ENCODE measurements at regions not wholly inside any gene's neighbourhood (a gene's known extent, or its start where the extent isn't known, plus 50 kb on each side); places are given as distances from the start of the nearest gene placed in this dataset.

DNA sequence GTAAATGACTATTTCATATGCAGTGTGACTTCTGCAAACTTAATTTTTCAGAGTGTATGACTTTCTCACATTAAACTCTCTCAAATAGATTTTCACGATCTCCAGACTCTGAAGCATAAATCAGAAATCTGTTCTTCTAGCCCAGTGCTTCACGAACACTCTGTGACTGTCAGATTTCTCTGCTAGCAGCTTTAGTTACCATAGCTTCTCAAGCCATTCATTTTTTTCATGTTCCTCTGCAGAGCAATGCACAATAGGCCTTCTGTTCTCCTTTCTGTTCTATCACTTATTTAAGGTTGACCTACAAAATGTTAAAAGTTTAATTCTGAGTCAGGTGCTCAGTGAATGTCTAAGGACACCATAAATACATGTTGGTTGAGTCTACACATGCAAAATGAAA lies 1102.2 kb downstream of the TUSC7 start:
- no peaks in the 10 kb centered on the region for H3K27me3 ChIP-seq (ENCODE audit: insufficient read depth, low read depth)
- no peaks in the 10 kb centered on the region for H3K79me2 ChIP-seq (ENCODE audit: insufficient read depth, low read depth)
- no peak overlapping the region for H3K9ac ChIP-seq
- H3K36me3 ChIP-seq (ENCODE audit: insufficient read depth): no peaks in the 10 kb centered on the region
- no peaks in the 10 kb centered on the region for H3K4me1 ChIP-seq (ENCODE audit: low read depth, poor library complexity, severe bottlenecking)
- no peak overlapping the region for H2AFZ ChIP-seq (ENCODE audit: low read depth)
- no peak overlapping the region for H3K4me2 ChIP-seq
- H3K27ac ChIP-seq: no peak overlapping the region
- TF ChIP-seq, protein P1, sequence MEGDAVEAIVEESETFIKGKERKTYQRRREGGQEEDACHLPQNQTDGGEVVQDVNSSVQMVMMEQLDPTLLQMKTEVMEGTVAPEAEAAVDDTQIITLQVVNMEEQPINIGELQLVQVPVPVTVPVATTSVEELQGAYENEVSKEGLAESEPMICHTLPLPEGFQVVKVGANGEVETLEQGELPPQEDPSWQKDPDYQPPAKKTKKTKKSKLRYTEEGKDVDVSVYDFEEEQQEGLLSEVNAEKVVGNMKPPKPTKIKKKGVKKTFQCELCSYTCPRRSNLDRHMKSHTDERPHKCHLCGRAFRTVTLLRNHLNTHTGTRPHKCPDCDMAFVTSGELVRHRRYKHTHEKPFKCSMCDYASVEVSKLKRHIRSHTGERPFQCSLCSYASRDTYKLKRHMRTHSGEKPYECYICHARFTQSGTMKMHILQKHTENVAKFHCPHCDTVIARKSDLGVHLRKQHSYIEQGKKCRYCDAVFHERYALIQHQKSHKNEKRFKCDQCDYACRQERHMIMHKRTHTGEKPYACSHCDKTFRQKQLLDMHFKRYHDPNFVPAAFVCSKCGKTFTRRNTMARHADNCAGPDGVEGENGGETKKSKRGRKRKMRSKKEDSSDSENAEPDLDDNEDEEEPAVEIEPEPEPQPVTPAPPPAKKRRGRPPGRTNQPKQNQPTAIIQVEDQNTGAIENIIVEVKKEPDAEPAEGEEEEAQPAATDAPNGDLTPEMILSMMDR (conservative IDR thresholded peaks at IDR 0.05; ENCODE audit: low read depth, low read length): no peak
- no peak overlapping the region for H3K4me3 ChIP-seq (IDR thresholded peaks at IDR 0.05; ENCODE audit: insufficient read depth, low read depth, low read length)
- no peaks in the 10 kb centered on the region for H4K20me1 ChIP-seq (ENCODE audit: insufficient read depth)

DNA sequence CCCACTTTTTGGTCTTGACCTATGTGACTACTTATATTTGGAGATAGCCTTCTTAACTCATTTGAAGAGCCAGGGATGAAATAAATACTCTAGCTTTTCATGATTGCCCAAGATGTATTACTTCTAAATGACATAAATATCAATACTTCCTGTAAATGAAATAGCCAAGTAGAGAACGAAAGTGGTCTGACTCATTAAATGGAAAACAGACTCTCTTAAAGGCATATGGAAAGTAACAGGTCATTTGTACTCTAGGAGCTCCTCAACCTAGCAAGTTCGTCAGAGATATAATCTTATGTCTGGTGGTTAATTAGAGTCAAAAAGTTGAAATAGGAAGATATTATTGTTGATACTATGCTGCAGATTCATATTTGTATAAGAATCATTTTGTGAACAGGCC lies 1105.4 kb downstream of the TUSC7 start:
- TF ChIP-seq, protein P1 (conservative IDR thresholded peaks at IDR 0.05; ENCODE audit: low read depth, low read length): no peak
- Histone ChIP-seq H3K4me3 (IDR thresholded peaks at IDR 0.05; ENCODE audit: insufficient read depth, low read depth, low read length) (no peak overlapping the region), H3K79me2 (ENCODE audit: insufficient read depth, low read depth) (no peaks in the 10 kb centered on the region), H4K20me1 (ENCODE audit: insufficient read depth) (no peaks in the 10 kb centered on the region), H3K27ac (no peak overlapping the region), H3K36me3 (ENCODE audit: insufficient read depth) (no peaks in the 10 kb centered on the region), H3K4me2 (no peak overlapping the region), H3K27me3 (ENCODE audit: insufficient read depth, low read depth) (no peaks in the 10 kb centered on the region), H3K9ac (no peak overlapping the region), H2AFZ (ENCODE audit: low read depth) (no peak overlapping the region), H3K4me1 (ENCODE audit: low read depth, poor library complexity, severe bottlenecking) (no peaks in the 10 kb centered on the region)

DNA sequence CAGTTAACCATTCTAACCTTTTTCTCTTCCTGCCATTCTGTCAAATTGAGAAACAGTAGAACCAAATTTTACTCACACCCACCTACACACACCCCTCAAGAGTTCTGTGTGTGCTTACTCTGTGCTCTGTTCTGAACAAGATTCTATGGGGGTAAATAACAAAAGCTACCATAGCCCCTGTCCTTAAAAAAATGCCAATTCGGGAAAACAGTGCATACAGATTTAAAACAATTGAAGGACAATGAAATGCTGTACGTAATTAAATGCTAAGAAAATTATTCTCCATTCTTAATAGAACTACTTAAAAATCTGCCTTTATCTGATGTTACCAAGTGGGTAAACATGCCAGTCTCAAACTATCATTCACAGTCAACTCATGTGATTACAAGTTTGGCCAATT lies 1107.5 kb downstream of the TUSC7 start:
- TF ChIP-seq, protein P1 (conservative IDR thresholded peaks at IDR 0.05; ENCODE audit: low read depth, low read length): no peak
- H3K36me3 ChIP-seq (ENCODE audit: insufficient read depth): no peaks in the 10 kb centered on the region

DNA sequence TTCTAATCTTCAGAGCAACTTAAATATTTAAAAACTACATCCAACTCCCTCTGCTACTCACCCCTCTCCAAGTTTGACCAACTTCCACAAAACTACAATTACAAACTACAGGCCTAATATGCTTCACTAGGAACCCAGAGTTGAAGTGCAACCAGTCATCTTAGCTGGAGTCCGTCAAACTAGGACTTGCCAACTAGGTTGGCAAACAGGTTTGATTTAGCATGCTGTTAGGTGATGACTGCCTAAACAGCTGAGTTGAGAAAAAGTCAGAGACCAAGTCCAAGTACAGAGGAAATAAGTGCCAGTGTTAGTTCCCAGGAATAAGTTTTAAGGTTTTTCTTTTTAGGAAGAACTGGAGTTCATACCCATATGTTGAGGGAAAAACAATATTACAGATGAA lies 1109.0 kb downstream of the TUSC7 start:
- Histone ChIP-seq H3K27me3 (ENCODE audit: insufficient read depth, low read depth) (no peaks in the 10 kb centered on the region), H3K9ac (no peak overlapping the region), H3K27ac (no peak overlapping the region), H3K4me1 (ENCODE audit: low read depth, poor library complexity, severe bottlenecking) (no peaks in the 10 kb centered on the region), H3K36me3 (ENCODE audit: insufficient read depth) (no peaks in the 10 kb centered on the region), H2AFZ (ENCODE audit: low read depth) (no peak overlapping the region), H3K4me3 (IDR thresholded peaks at IDR 0.05; ENCODE audit: insufficient read depth, low read depth, low read length) (no peak overlapping the region), H3K79me2 (ENCODE audit: insufficient read depth, low read depth) (no peaks in the 10 kb centered on the region), H3K4me2 (no peak overlapping the region), H4K20me1 (ENCODE audit: insufficient read depth) (no peaks in the 10 kb centered on the region)
- TF ChIP-seq, protein P1 (conservative IDR thresholded peaks at IDR 0.05; ENCODE audit: low read depth, low read length): no peak

More for the DNA sequence above, 1107.5 kb downstream of the TUSC7 start:
- no peak overlapping the region for H3K4me3 ChIP-seq (IDR thresholded peaks at IDR 0.05; ENCODE audit: insufficient read depth, low read depth, low read length)
- no peaks in the 10 kb centered on the region for H3K4me1 ChIP-seq (ENCODE audit: low read depth, poor library complexity, severe bottlenecking)
- no peak overlapping the region for H3K9ac ChIP-seq
- no peak overlapping the region for H3K4me2 ChIP-seq
- H3K27me3 ChIP-seq (ENCODE audit: insufficient read depth, low read depth): no peaks in the 10 kb centered on the region
- H3K27ac ChIP-seq: no peak overlapping the region
- no peaks in the 10 kb centered on the region for H4K20me1 ChIP-seq (ENCODE audit: insufficient read depth)
- H3K79me2 ChIP-seq (ENCODE audit: insufficient read depth, low read depth): no peaks in the 10 kb centered on the region
- no peak overlapping the region for H2AFZ ChIP-seq (ENCODE audit: low read depth)

Data from KMS-11 (cell line).